AG04450 (cell line): ENCODE measurements at regions not wholly inside any gene's neighbourhood (a gene's known extent, or its start where the extent isn't known, plus 50 kb on each side); places are given as distances from the start of the nearest gene placed in this dataset.

Source experiments
- CTCF ChIA-PET: fragments of 300-600, 350-600 bp; formaldehyde crosslinking; extraction: SDS; loops from one replicate; lab custom pipeline; 2022; ENCODE audit warnings: antibody characterized with exemption, inconsistent platforms; lab: Charles Lee
- POLR2A ChIA-PET: fragments of 350-600 bp; formaldehyde crosslinking; extraction: SDS; loops from one replicate; lab custom pipeline; 2021; ENCODE audit warnings: antibody characterized with exemption, inconsistent platforms; lab: Yijun Ruan, JAX
- DNase-seq: peaks from one replicate; pipeline ENCODE4 v3.0.0-alpha.2; 2011; ENCODE audit warnings: low read depth, low spot score
- H3K27ac ChIP-seq: one replicate; pipeline ENCODE4 v1.5.1; 2012; ENCODE audit warnings: low read depth, low read length, control low read depth
- H3K27me3 ChIP-seq: one replicate; pipeline ENCODE4 v1.6.0; 2012; ENCODE audit warnings: low read length; ENCODE audit not compliant: control insufficient read depth, insufficient read depth
- H3K4me3 ChIP-seq: 2 replicates; pipeline ENCODE4 v1.5.1; 2011; ENCODE audit warnings: mild to moderate bottlenecking, low read depth, low read length, control low read depth
- H3K9me3 ChIP-seq: 2 replicates; pipeline ENCODE4 v1.5.1; 2012; ENCODE audit warnings: low read length; ENCODE audit not compliant: control insufficient read depth, insufficient read depth
- CTCF ChIP-seq: IDR thresholded peaks from 2 replicates; pipeline ENCODE4 v1.5.1; 2011; ENCODE audit warnings: low read depth, low read length, control low read depth, inconsistent platforms

GRCh38 chr5:12072441-12072840 lies 168.2 kb upstream of the CTNND2 start:
- H3K9me3 ChIP-seq = peaks cover 8% of the 10 kb centered on the region
- no peak for TF ChIP-seq CTCF
- DNase-seq = no peak
- H3K27ac ChIP-seq = no peak overlapping the region
- H3K27me3 ChIP-seq = no peaks in the 10 kb centered on the region
- H3K4me3 ChIP-seq = no peak overlapping the region
- POLR2A ChIA-PET = no interaction called here
- CTCF ChIA-PET = no interaction called here

GRCh38 chr5:12071455-12071854 lies 167.2 kb upstream of the CTNND2 start:
- Histone ChIP-seq H3K27ac (no peak overlapping the region), H3K9me3 (peaks cover 8% of the 10 kb centered on the region), H3K4me3 (no peak overlapping the region), H3K27me3 (no peaks in the 10 kb centered on the region)
- CTCF ChIA-PET = no interaction called here
- POLR2A ChIA-PET = no interaction called here
- no peak for DNase-seq
- TF ChIP-seq CTCF = no peak

GRCh38 chr5:12023614-12024241 lies 119.5 kb upstream of the CTNND2 start:
- no peak overlapping the region for H3K4me3 ChIP-seq
- ChIA-PET CTCF (interaction anchor here (0.8 to 1.6 kb wide), 3 partner anchors 64 to 1329 kb away, joined by 3 read pairs; no protein-coding TSS in a partner anchor), POLR2A (no interaction called here)
- peaks cover 6% of the 10 kb centered on the region for H3K9me3 ChIP-seq
- TF ChIP-seq CTCF = peak; percentile 58
- no peak overlapping the region for H3K27ac ChIP-seq
- no peak for DNase-seq
- no peaks in the 10 kb centered on the region for H3K27me3 ChIP-seq

GRCh38 chr5:12022444-12022843 lies 118.2 kb upstream of the CTNND2 start:
- POLR2A ChIA-PET = no interaction called here
- Histone ChIP-seq H3K4me3 (no peak overlapping the region), H3K9me3 (0 out of 2 replicates have a peak, but pooled peaks cover under 1% of the 10 kb centered on the region), H3K27me3 (no peaks in the 10 kb centered on the region), H3K27ac (no peak overlapping the region)
- CTCF ChIA-PET = no interaction called here
- DNase-seq = no peak
- TF ChIP-seq CTCF = no peak

- no peak overlapping the region for H3K4me3 ChIP-seq
- ChIA-PET CTCF (no interaction called here), POLR2A (no interaction called here)
- TF ChIP-seq CTCF = no peak
- H3K27ac ChIP-seq = no peak overlapping the region
- H3K9me3 ChIP-seq = peaks cover 9% of the 10 kb centered on the region
- no peaks in the 10 kb centered on the region for H3K27me3 ChIP-seq
- DNase-seq = no peak
Measured at GRCh38 chr5:12019306-12019705, 115.1 kb upstream of the CTNND2 start.
